Activated B cell treated with CpG ODN at 0.5 μM for 24 hours (primary cell): ENCODE measurements at regions not wholly inside any gene's neighbourhood (a gene's known extent, or its start where the extent isn't known, plus 50 kb on each side); places are given as distances from the start of the nearest gene placed in this dataset.

Experiments
- ATAC-seq: fragments of 200-7000 bp; cut with Tn5 transposase; one replicate; pipeline ENCODE4 v1.10.0; 2021; ENCODE audit warnings: low read depth, mild to moderate bottlenecking, moderate library complexity
- CTCF ChIA-PET: fragments of 350-600 bp; sonication (Branson Sonifier 250); formaldehyde crosslinking; loops from one replicate; lab custom pipeline; 2021; ENCODE audit warnings: antibody characterized with exemption; lab: Charles Lee
- POLR2A ChIA-PET: fragments of 350-600 bp; sonication (Branson Sonifier 250); formaldehyde crosslinking; loops from one replicate; lab custom pipeline; 2021; ENCODE audit warnings: antibody characterized with exemption; lab: Charles Lee
- DNase-seq: peaks from one replicate; pipeline ENCODE4 v3.0.0; 2022
- H3K27ac Mint-ChIP-seq: one replicate; pipeline ENCODE4 v1.8.0; 2020; ENCODE audit warnings: mixed read lengths
- H3K27me3 Mint-ChIP-seq: one replicate; pipeline ENCODE4 v1.8.0; 2021; ENCODE audit warnings: mixed read lengths
- H3K36me3 Mint-ChIP-seq: one replicate; pipeline ENCODE4 v1.8.0; 2021; ENCODE audit warnings: low read depth, mixed read lengths
- H3K4me1 Mint-ChIP-seq: one replicate; pipeline ENCODE4 v1.8.0; 2021; ENCODE audit warnings: mixed read lengths
- H3K4me3 Mint-ChIP-seq: one replicate; pipeline ENCODE4 v1.8.0; 2020; ENCODE audit warnings: mild to moderate bottlenecking, mixed read lengths
- H3K9me3 Mint-ChIP-seq: one replicate; pipeline ENCODE4 v1.8.0; 2020; ENCODE audit warnings: mixed read lengths
- CTCF ChIP-seq: fragments of 200-600 bp; IDR thresholded peaks from one replicate; pipeline ENCODE4 v1.8.0; 2022; ENCODE audit warnings: antibody characterized with exemption, mild to moderate bottlenecking
- intact Hi-C: fragments of 100-400 bp; cut with micrococcal nuclease; formaldehyde crosslinking; loops from one replicate; pipeline ENCODE4 v1.15.1; 2024

- peaks cover 18% of the 10 kb centered on the region for H3K9me3 Mint-ChIP-seq
- no peak for TF ChIP-seq CTCF
- H3K27ac Mint-ChIP-seq = no peak overlapping the region
- peaks cover 10% of the 10 kb centered on the region for H3K27me3 Mint-ChIP-seq
- DNase-seq = no peak
- intact Hi-C loops = no loop called here
- H3K4me3 Mint-ChIP-seq = no peak overlapping the region
- ATAC-seq = no peak
- H3K4me1 Mint-ChIP-seq = peaks cover 14% of the 10 kb centered on the region
- peaks cover 3% of the 10 kb centered on the region for H3K36me3 Mint-ChIP-seq
- ChIA-PET CTCF (no interaction called here), POLR2A (no interaction called here)
Observed at GRCh38 chr2:128469875-128470274, 151.2 kb upstream of the HS6ST1 start.

GRCh38 chr2:128472789-128473174 lies 154.1 kb upstream of the HS6ST1 start:
- no peak for TF ChIP-seq CTCF
- CTCF ChIA-PET = no interaction called here
- Mint-ChIP-seq H3K27ac (no peak overlapping the region), H3K36me3 (peaks cover 1% of the 10 kb centered on the region), H3K4me1 (peaks cover 14% of the 10 kb centered on the region), H3K9me3 (peaks cover 14% of the 10 kb centered on the region), H3K4me3 (peak overlapping the region; percentile 38), H3K27me3 (peaks cover 10% of the 10 kb centered on the region)
- DNase-seq = no peak
- POLR2A ChIA-PET = interaction anchor here (0.6 kb wide), 1 partner anchor 150 kb away, joined by 8 read pairs; no protein-coding TSS in a partner anchor
- intact Hi-C loops = no loop called here
- no peak for ATAC-seq

GRCh38 chr2:128473175-128474035 lies 154.7 kb upstream of the HS6ST1 start:
- H3K4me3 Mint-ChIP-seq = peak overlapping the region; percentile 75
- intact Hi-C loops = no loop called here
- POLR2A ChIA-PET = interaction anchor here (0.6 kb wide), 1 partner anchor 151 kb away, joined by 8 read pairs; no protein-coding TSS in a partner anchor
- no peak for DNase-seq
- H3K9me3 Mint-ChIP-seq = peaks cover 10% of the 10 kb centered on the region
- TF ChIP-seq CTCF = no peak
- H3K4me1 Mint-ChIP-seq = peaks cover 14% of the 10 kb centered on the region
- CTCF ChIA-PET = no interaction called here
- no peak overlapping the region for H3K27ac Mint-ChIP-seq
- H3K27me3 Mint-ChIP-seq = peaks cover 10% of the 10 kb centered on the region
- peak; percentile 58 for ATAC-seq
- H3K36me3 Mint-ChIP-seq = no peaks in the 10 kb centered on the region

GRCh38 chr2:128474036-128474955 lies 155.6 kb upstream of the HS6ST1 start:
- H3K27me3 Mint-ChIP-seq = peaks cover 10% of the 10 kb centered on the region
- no peak for TF ChIP-seq CTCF
- peaks cover 8% of the 10 kb centered on the region for H3K9me3 Mint-ChIP-seq
- ChIA-PET CTCF (no interaction called here), POLR2A (no interaction called here)
- DNase-seq (no peak), ATAC-seq (no peak)
- H3K36me3 Mint-ChIP-seq = no peaks in the 10 kb centered on the region
- intact Hi-C loops = no loop called here
- H3K27ac Mint-ChIP-seq = no peak overlapping the region
- no peak overlapping the region for H3K4me3 Mint-ChIP-seq
- H3K4me1 Mint-ChIP-seq = peaks cover 14% of the 10 kb centered on the region

GRCh38 chr2:128474962-128475361 lies 156.3 kb upstream of the HS6ST1 start:
- Mint-ChIP-seq H3K27me3 (peaks cover 10% of the 10 kb centered on the region), H3K4me3 (no peak overlapping the region), H3K27ac (no peak overlapping the region), H3K36me3 (no peaks in the 10 kb centered on the region), H3K4me1 (peaks cover 14% of the 10 kb centered on the region), H3K9me3 (peaks cover 3% of the 10 kb centered on the region)
- CTCF ChIA-PET = interaction anchor here (0.6 kb wide), 1 partner anchor 1423 kb away, joined by 3 read pairs; no protein-coding TSS in a partner anchor
- POLR2A ChIA-PET = no interaction called here
- TF ChIP-seq CTCF = no peak
- intact Hi-C loops = no loop called here
- ATAC-seq (no peak), DNase-seq (no peak)
